HG02798 (cell line): ENCODE measurements at regions not wholly inside any gene's neighbourhood (a gene's known extent, or its start where the extent isn't known, plus 50 kb on each side); places are given as distances from the start of the nearest gene placed in this dataset.
"Not testable (repeated sequence)": the region's sequence is repeated elsewhere in the genome, so short reads cannot be mapped to it uniquely, and the experiment has no call there.

Experiments
- ATAC-seq: cut with Tn5 transposase; IDR thresholded peaks from one replicate; pipeline ENCODE4 v1.9.1; 2021; ENCODE audit warnings: mild to moderate bottlenecking; ENCODE audit not compliant: unreplicated experiment, poor library complexity

- ATAC-seq = no peak
These were observed 54.8 kb upstream of the HMGB1 start for GRCh38 chr13:30520571-30520970.

- ATAC-seq = no peak
These were observed 57.5 kb upstream of the HMGB1 start for GRCh38 chr13:30523211-30523610.

- ATAC-seq = not testable (repeated sequence)
These were observed 58.1 kb upstream of the HMGB1 start for GRCh38 chr13:30523817-30524216.

- ATAC-seq = not testable (repeated sequence)
These were observed 59.5 kb upstream of the HMGB1 start for GRCh38 chr13:30525212-30525611.

- ATAC-seq = no peak
These were observed 61.1 kb upstream of the HMGB1 start for GRCh38 chr13:30526612-30527495.

DNA sequence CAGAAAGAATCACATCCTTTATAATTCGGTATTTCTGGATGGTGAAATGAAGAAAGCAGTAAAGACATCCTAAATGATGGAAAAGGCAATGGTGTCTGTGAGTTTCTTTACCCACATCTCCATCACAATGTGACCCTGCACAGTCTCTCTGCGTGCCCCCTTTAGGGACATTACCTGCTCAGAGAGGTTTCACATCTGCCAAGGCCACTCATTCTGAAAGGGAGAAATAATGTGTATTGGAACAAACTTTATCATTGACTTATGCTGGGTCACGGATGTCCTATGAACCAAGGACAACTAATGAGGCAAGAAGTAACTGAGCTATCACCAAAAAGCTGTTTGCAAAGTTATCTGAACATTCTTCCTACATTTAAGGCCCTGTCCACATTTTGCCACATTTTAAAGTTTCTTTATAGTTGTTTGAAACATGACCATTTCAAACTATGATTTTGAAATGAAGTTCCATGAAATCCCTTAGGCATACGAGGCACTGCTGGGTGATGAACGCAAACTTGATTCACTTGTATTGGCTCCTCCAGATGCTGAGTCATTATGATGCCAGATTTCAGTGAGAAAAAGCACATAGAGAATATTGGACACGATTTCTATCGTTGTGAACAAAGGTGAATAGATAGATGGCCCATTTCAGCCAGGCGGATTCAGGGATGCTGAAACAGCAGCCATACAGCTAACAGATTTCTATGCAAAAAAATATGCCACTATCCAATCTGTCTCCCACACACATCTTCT lies 63.5 kb upstream of the HMGB1 start:
- no peak for ATAC-seq

- ATAC-seq = no peak
These were observed 69.3 kb upstream of the HMGB1 start for GRCh38 chr13:30535046-30535445.

DNA sequence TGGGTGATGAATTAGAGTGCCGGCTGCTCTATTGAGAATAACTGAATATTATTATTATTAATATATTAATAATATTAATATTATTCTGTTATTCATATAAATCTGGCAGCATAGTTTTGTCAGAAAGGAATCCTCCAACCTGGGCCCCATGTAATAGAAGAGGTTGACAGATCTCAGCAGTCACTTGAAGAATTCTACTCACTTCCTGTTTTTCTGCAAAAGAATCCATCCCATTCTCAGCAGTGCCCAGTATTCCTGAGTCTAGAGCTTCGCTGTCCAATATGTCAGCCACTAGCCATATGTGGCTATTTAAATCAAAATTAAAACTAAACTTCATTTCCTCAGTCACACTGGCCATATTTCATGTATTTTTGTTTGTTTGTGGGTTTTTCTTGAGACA lies 72.4 kb upstream of the USPL1 start:
- no peak for ATAC-seq

DNA sequence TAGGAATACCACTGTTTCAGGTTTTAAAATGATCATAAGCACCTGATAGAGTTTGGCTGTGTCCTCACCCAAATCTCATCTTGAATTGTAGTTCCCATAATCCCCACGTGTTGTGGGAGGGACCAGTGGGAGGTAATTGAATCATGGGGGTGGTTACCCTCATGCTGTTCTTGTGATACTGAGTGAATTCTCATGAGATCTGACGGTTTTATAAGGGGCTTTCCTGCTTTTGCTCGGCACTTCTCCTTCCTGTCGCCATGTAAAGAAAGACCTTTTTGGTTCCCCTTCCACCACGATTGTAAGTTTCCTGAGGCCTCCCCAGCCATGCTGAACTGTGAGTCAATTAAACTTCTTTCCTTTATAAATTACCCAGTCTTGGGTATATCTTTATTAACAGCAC lies 69.7 kb upstream of the USPL1 start:
- not testable (repeated sequence) for ATAC-seq

- peak; percentile 60 for ATAC-seq
These were observed 66.5 kb upstream of the USPL1 start for GRCh38 chr13:30551189-30551588.

- ATAC-seq = no peak
These were observed 65.2 kb upstream of the USPL1 start for GRCh38 chr13:30552567-30552966.

GRCh38 chr13:30559274-30559673 lies 58.4 kb upstream of the USPL1 start:
- ATAC-seq = no peak

GRCh38 chr13:30560212-30560611 lies 57.5 kb upstream of the USPL1 start:
- ATAC-seq = no peak

- no peak for ATAC-seq
These were observed 56.2 kb upstream of the USPL1 start for GRCh38 chr13:30561511-30561910.

- no peak for ATAC-seq
These were observed 53.2 kb upstream of the USPL1 start for GRCh38 chr13:30564489-30564888.

GRCh38 chr13:30565658-30566057 lies 52.1 kb upstream of the USPL1 start:
- no peak for ATAC-seq

GRCh38 chr13:30567072-30567471 lies 50.6 kb upstream of the USPL1 start:
- ATAC-seq = peak; percentile 47
